ENCODE measurements at regions not wholly inside any gene's neighbourhood (a gene's known extent, or its start where the extent isn't known, plus 50 kb on each side); places are given as distances from the start of the nearest gene placed in this dataset.

GRCh38 chr1:208525417-208525816 lies 281.2 kb upstream of the PLXNA2 start:
- Histone ChIP-seq H3K9me2 (replicated peaks; ENCODE audit: insufficient read depth, low read length) (no peaks in the 10 kb centered on the region), H3K4me2 (ENCODE audit: low read depth, low read length) (no peak overlapping the region), H3K4me1 (ENCODE audit: low read length) (no peaks in the 10 kb centered on the region), H3K9me3 (replicated peaks; ENCODE audit: insufficient read depth, low read length) (no peaks in the 10 kb centered on the region), H2AFZ (ENCODE audit: low read length) (no peak overlapping the region), H3K9ac (ENCODE audit: low read length) (no peak overlapping the region), H4K20me1 (ENCODE audit: insufficient read depth, low read length) (no peaks in the 10 kb centered on the region), H3F3A (ENCODE audit: insufficient read depth, low read length) (no peaks in the 10 kb centered on the region), H3K36me3 (replicated peaks; ENCODE audit: insufficient read depth, low read length) (no peaks in the 10 kb centered on the region), H3K79me2 (ENCODE audit: low read length) (no peaks in the 10 kb centered on the region), H3K27ac (ENCODE audit: low read length) (no peak overlapping the region), H3K27me3 (replicated peaks; ENCODE audit: insufficient read depth, low read length) (no peaks in the 10 kb centered on the region), H3K4me3 (ENCODE audit: low read length) (no peak overlapping the region)
- TF ChIP-seq CTCF (IDR thresholded peaks at IDR 0.05; ENCODE audit: low read length) (no peak), EZH2 (optimal IDR thresholded peaks at IDR 0.05; ENCODE audit: low read depth, low read length) (no peak), EZH2phosphoT487 (IDR thresholded peaks at IDR 0.05; ENCODE audit: low read length) (no peak)
- no peak for DNase-seq

GRCh38 chr1:208526613-208527125 lies 282.5 kb upstream of the PLXNA2 start:
- Histone ChIP-seq H3K9me2 (replicated peaks; ENCODE audit: insufficient read depth, low read length) (no peaks in the 10 kb centered on the region), H4K20me1 (ENCODE audit: insufficient read depth, low read length) (no peaks in the 10 kb centered on the region), H3K9me3 (replicated peaks; ENCODE audit: insufficient read depth, low read length) (no peaks in the 10 kb centered on the region), H3K27ac (ENCODE audit: low read length) (no peak overlapping the region), H3F3A (ENCODE audit: insufficient read depth, low read length) (no peaks in the 10 kb centered on the region), H3K9ac (ENCODE audit: low read length) (no peak overlapping the region), H2AFZ (ENCODE audit: low read length) (no peak overlapping the region), H3K79me2 (ENCODE audit: low read length) (no peaks in the 10 kb centered on the region), H3K4me3 (ENCODE audit: low read length) (no peak overlapping the region), H3K4me1 (ENCODE audit: low read length) (no peaks in the 10 kb centered on the region), H3K36me3 (replicated peaks; ENCODE audit: insufficient read depth, low read length) (no peaks in the 10 kb centered on the region), H3K4me2 (ENCODE audit: low read depth, low read length) (no peak overlapping the region), H3K27me3 (replicated peaks; ENCODE audit: insufficient read depth, low read length) (no peaks in the 10 kb centered on the region)
- TF ChIP-seq EZH2phosphoT487 (IDR thresholded peaks at IDR 0.05; ENCODE audit: low read length) = no peak
- TF ChIP-seq CTCF (IDR thresholded peaks at IDR 0.05; ENCODE audit: low read length) = no peak
- no peak for TF ChIP-seq EZH2 (optimal IDR thresholded peaks at IDR 0.05; ENCODE audit: low read depth, low read length)
- DNase-seq = no peak

GRCh38 chr1:208527156-208527555 lies 283.0 kb upstream of the PLXNA2 start:
- no peaks in the 10 kb centered on the region for H3K9me2 ChIP-seq (replicated peaks; ENCODE audit: insufficient read depth, low read length)

More at GRCh38 chr1:208527156-208527555, 283.0 kb upstream of the PLXNA2 start:
- H3K4me2 ChIP-seq (ENCODE audit: low read depth, low read length) = no peak overlapping the region
- H3K4me1 ChIP-seq (ENCODE audit: low read length) = no peaks in the 10 kb centered on the region
- no peaks in the 10 kb centered on the region for H3F3A ChIP-seq (ENCODE audit: insufficient read depth, low read length)
- no peaks in the 10 kb centered on the region for H4K20me1 ChIP-seq (ENCODE audit: insufficient read depth, low read length)
- no peak for TF ChIP-seq EZH2phosphoT487 (IDR thresholded peaks at IDR 0.05; ENCODE audit: low read length)
- no peak for TF ChIP-seq CTCF (IDR thresholded peaks at IDR 0.05; ENCODE audit: low read length)
- no peak for TF ChIP-seq EZH2 (optimal IDR thresholded peaks at IDR 0.05; ENCODE audit: low read depth, low read length)
- no peak overlapping the region for H3K4me3 ChIP-seq (ENCODE audit: low read length)
- no peaks in the 10 kb centered on the region for H3K9me3 ChIP-seq (replicated peaks; ENCODE audit: insufficient read depth, low read length)
- H2AFZ ChIP-seq (ENCODE audit: low read length) = no peak overlapping the region
- no peaks in the 10 kb centered on the region for H3K36me3 ChIP-seq (replicated peaks; ENCODE audit: insufficient read depth, low read length)
- no peak overlapping the region for H3K27ac ChIP-seq (ENCODE audit: low read length)
- H3K27me3 ChIP-seq (replicated peaks; ENCODE audit: insufficient read depth, low read length) = no peaks in the 10 kb centered on the region
- DNase-seq = no peak
- no peak overlapping the region for H3K9ac ChIP-seq (ENCODE audit: low read length)
- no peaks in the 10 kb centered on the region for H3K79me2 ChIP-seq (ENCODE audit: low read length)

Data from MM.1S (cell line).